WTC11 (cell line): ENCODE measurements at regions not wholly inside any gene's neighbourhood (a gene's known extent, or its start where the extent isn't known, plus 50 kb on each side); places are given as distances from the start of the nearest gene placed in this dataset.
"Not testable (repeated sequence)": the region's sequence is repeated elsewhere in the genome, so short reads cannot be mapped to it uniquely, and the experiment has no call there.

Experiments used
- JUN ChIP-seq: sonication (generic); formaldehyde crosslinking; IDR thresholded peaks from 2 replicates; pipeline ENCODE4 v1.8.0; 2023; ENCODE audit warnings: mild to moderate bottlenecking, missing genetic modification reagents
- ZBTB21 ChIP-seq: sonication (generic); formaldehyde crosslinking; IDR thresholded peaks from 2 replicates; pipeline ENCODE4 v1.8.1; 2023; ENCODE audit warnings: mild to moderate bottlenecking, missing genetic modification reagents, borderline replicate concordance
- TF ChIP-seq, protein P1 (sequence below): sonication (generic); formaldehyde crosslinking; IDR thresholded peaks from 2 replicates; pipeline ENCODE4 v1.8.1; 2022; ENCODE audit warnings: low read depth, missing genetic modification reagents, borderline replicate concordance

DNA sequence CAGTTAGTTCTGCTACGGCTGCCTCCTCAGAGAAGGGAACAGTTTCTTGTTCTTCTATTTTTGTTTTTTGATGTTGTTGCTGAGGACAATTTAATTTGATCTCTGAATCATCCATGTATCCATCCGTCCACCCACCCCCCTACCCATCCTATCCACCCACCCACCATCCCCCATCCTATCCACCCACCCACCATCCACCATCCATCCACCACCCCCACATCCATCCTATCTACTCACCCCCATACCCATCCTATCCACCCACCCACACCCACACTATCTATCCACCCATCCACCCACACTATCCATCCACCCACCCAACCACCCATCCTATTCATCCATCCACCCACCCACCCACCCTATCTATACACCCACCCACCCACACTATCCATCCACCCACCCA, 1207.2 kb downstream of the BRD1 start:
- TF ChIP-seq, protein P1, sequence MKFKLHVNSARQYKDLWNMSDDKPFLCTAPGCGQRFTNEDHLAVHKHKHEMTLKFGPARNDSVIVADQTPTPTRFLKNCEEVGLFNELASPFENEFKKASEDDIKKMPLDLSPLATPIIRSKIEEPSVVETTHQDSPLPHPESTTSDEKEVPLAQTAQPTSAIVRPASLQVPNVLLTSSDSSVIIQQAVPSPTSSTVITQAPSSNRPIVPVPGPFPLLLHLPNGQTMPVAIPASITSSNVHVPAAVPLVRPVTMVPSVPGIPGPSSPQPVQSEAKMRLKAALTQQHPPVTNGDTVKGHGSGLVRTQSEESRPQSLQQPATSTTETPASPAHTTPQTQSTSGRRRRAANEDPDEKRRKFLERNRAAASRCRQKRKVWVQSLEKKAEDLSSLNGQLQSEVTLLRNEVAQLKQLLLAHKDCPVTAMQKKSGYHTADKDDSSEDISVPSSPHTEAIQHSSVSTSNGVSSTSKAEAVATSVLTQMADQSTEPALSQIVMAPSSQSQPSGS (CRISPR knock-in tag), result not testable (repeated sequence)
- TF ChIP-seq ZBTB21 (CRISPR knock-in tag); JUN: not testable (repeated sequence)
